Liver (tissue), 3 donors: ENCODE measurements at regions not wholly inside any gene's neighbourhood (a gene's known extent, or its start where the extent isn't known, plus 50 kb on each side); places are given as distances from the start of the nearest gene placed in this dataset.

ENCODE experiments used
- CTCF ChIP-seq: fragments of 150-350 bp; IDR thresholded peaks from 2 replicates; pipeline ENCODE4 v1.5.1; 2017; ENCODE audit warnings: improper control_type of control experiment, low read depth, low read length; ENCODE audit not compliant: missing input control
- JUND ChIP-seq, 2 donors: IDR thresholded peaks; 2 replicates each; pipeline ENCODE4 v1.6.1; 2016; ENCODE audit warnings: antibody characterized with exemption in 2 of 2
- MAX ChIP-seq: IDR thresholded peaks from 2 replicates; pipeline ENCODE4 v1.6.1; 2016; ENCODE audit warnings: antibody characterized with exemption
- TAF1 ChIP-seq: conservative IDR thresholded peaks from 2 replicates; pipeline ENCODE4 v1.6.1; 2016; ENCODE audit warnings: antibody characterized with exemption, mild to moderate bottlenecking
- ZBTB33 ChIP-seq: IDR thresholded peaks from 2 replicates; pipeline ENCODE4 v1.6.1; 2016; ENCODE audit warnings: antibody characterized with exemption
- donor health status: healthy.
- donor health status: healthy.

GRCh38 chr5:2892466-2893000 is 141.1 kb upstream of the IRX2 start:
- no peak for TF ChIP-seq CTCF
- TF ChIP-seq TAF1, result no peak
- TF ChIP-seq JUND (IDR thresholded peaks at IDR 0.05), result no peak
- TF ChIP-seq ZBTB33, result no peak
- no peak for TF ChIP-seq MAX
